ENCODE measurements at regions not wholly inside any gene's neighbourhood (a gene's known extent, or its start where the extent isn't known, plus 50 kb on each side); places are given as distances from the start of the nearest gene placed in this dataset.

- Histone ChIP-seq H2BK5ac (ENCODE audit: insufficient read length, low read length) (no peak overlapping the region), H3K56ac (ENCODE audit: insufficient read length, low read depth, low read length) (no peak overlapping the region), H3K27ac (ENCODE audit: insufficient read length, low read depth, low read length) (no peak overlapping the region), H4K5ac (ENCODE audit: insufficient read length, low read depth, low read length) (no peak overlapping the region), H4K20me1 (ENCODE audit: control insufficient read depth, insufficient read depth, insufficient read length) (no peaks in the 10 kb centered on the region), H2AK5ac (ENCODE audit: insufficient read length, low read length) (no peak overlapping the region), H3K4me1 (ENCODE audit: insufficient read depth, low read length) (no peaks in the 10 kb centered on the region), H3K79me1 (ENCODE audit: insufficient read depth, low read depth, low read length, poor library complexity, severe bottlenecking) (no peaks in the 10 kb centered on the region), H3T11ph (ENCODE audit: low read length) (no peak overlapping the region), H2AFZ (ENCODE audit: low read length) (no peak overlapping the region), H2BK120ac (ENCODE audit: low read depth, low read length, poor library complexity, severe bottlenecking) (no peak overlapping the region), H2BK12ac (ENCODE audit: insufficient read length, low read depth, low read length) (no peak overlapping the region), H3K23ac (ENCODE audit: insufficient read length, low read depth, low read length) (no peak overlapping the region), H3K18ac (ENCODE audit: insufficient read length, low read depth, low read length) (no peak overlapping the region), H3K9ac (ENCODE audit: extremely low read depth, insufficient read length, low read length) (no peak overlapping the region), H3K4ac (ENCODE audit: low read depth, low read length) (no peak overlapping the region), H2BK20ac (ENCODE audit: low read depth, low read length, poor library complexity, severe bottlenecking) (no peak overlapping the region), H3K4me2 (ENCODE audit: insufficient read depth, insufficient read length, low read length) (no peak overlapping the region), H4K8ac (replicated peaks; ENCODE audit: insufficient read length, low read depth, low read length) (no peak overlapping the region), H4K91ac (ENCODE audit: insufficient read length, low read depth, low read length) (no peak overlapping the region), H3K9me3 (ENCODE audit: control insufficient read depth, low read depth, low read length) (no peaks in the 10 kb centered on the region), H3K14ac (ENCODE audit: insufficient read depth, low read length) (no peak overlapping the region), H2BK15ac (ENCODE audit: low read depth, low read length) (no peak overlapping the region), H3K23me2 (ENCODE audit: insufficient read length, low read depth, low read length, poor library complexity, severe bottlenecking) (no peaks in the 10 kb centered on the region), H3K27me3 (ENCODE audit: insufficient read depth, low read length) (no peaks in the 10 kb centered on the region), H3K79me2 (ENCODE audit: insufficient read depth, low read length) (no peaks in the 10 kb centered on the region)
- Mint-ChIP-seq H3K27ac (no peak overlapping the region; a peak in 1 of 7 replicates), H3K9me3 (no peaks in the 10 kb centered on the region), H3K36me3 (ENCODE audit: insufficient read depth in 1 of 3, low read depth in 3 of 3) (no peaks in the 10 kb centered on the region), H3K4me1 (peaks cover 3 to 4% of the 10 kb centered on the region in 2 experiments), H3K27me3 (ENCODE audit: low read depth) (no peaks in the 10 kb centered on the region), H3K4me3 (no peak overlapping the region)
- DNase-seq = no peak
- no CpG with 5 or more reads among the region's 4 CpGs for WGBS (ENCODE audit: extremely low coverage, insufficient read length, low lambda C conversion rate)
- no peak for TF ChIP-seq CTCF (conservative IDR thresholded peaks at IDR 0.05)
These were observed 118.8 kb upstream of the PDZRN3 start for GRCh38 chr3:73743551-73743950.

Measured in H9 (cell line).